ACC112 (cell line): ENCODE measurements at regions not wholly inside any gene's neighbourhood (a gene's known extent, or its start where the extent isn't known, plus 50 kb on each side); places are given as distances from the start of the nearest gene placed in this dataset.

Experiments
- H2AFZ ChIP-seq: fragments of 200-600 bp; sonication (generic); one replicate; pipeline ENCODE4 v1.6.0; 2017; ENCODE audit warnings: antibody characterized with exemption, low read length; ENCODE audit not compliant: unreplicated experiment
- H3K27ac ChIP-seq: fragments of 200-600 bp; sonication (generic); 2 replicates; pipeline ENCODE4 v1.5.1; 2014; ENCODE audit warnings: low read depth, mild to moderate bottlenecking, antibody characterized with exemption, low read length, moderate library complexity
- H3K27me3 ChIP-seq: fragments of 200-600 bp; sonication (generic); 2 replicates; pipeline ENCODE4 v1.6.1; 2014; ENCODE audit warnings: mild to moderate bottlenecking, antibody characterized with exemption, low read length, moderate library complexity, mixed read lengths; ENCODE audit not compliant: insufficient read depth
- H3K36me3 ChIP-seq: fragments of 200-600 bp; sonication (generic); 2 replicates; pipeline ENCODE4 v1.6.1; 2016; ENCODE audit warnings: mild to moderate bottlenecking, antibody characterized with exemption, low read length, moderate library complexity, mixed read lengths; ENCODE audit not compliant: insufficient read depth
- H3K4me1 ChIP-seq: fragments of 200-600 bp; sonication (generic); one replicate; pipeline ENCODE4 v1.6.1; 2016; ENCODE audit warnings: low read length, mixed read lengths; ENCODE audit not compliant: insufficient read depth, unreplicated experiment, control insufficient read depth
- H3K4me3 ChIP-seq: fragments of 200-600 bp; sonication (generic); 2 replicates; pipeline ENCODE4 v1.5.1; 2014; ENCODE audit warnings: mild to moderate bottlenecking, low read depth, low read length
- H3K79me2 ChIP-seq: fragments of 200-600 bp; sonication (generic); one replicate; pipeline ENCODE4 v1.6.0; 2016; ENCODE audit warnings: low read length; ENCODE audit not compliant: control insufficient read depth, unreplicated experiment, insufficient read depth

DNA sequence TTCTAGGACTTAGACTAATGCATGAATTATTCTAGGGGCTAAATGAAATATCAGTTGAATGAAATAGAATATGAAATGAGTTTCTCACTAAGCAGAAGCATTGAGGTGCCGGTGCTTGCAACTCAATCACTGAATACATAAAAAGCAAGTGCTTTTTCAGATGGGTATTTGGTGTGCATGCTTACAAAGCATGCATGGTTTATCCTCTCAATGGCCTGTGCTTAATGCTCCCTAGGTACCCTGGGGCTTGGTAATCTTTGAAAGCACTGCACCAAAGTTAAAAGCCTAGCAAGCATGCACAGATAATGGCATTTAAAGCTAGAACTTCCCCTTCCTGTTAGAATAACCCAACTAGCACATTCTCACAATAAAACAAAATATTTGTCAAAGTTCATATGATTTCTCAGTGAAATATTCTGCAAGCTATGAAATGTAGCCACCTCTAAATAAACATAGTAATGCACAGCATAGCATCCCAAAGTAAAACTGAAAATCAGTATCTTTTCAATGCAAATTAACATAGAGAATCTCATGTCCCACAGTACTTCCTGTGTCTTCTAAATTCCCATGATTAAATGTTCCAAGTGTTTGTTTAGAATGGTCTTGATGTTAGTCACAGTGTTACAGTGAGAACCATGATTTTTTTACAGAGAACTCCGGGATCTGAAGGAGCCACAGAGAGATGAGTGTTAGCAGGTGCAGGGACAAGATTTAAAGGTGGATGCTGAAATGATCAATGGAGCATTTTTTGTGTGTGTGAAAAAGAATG lies 143.4 kb upstream of the CDH6 start:
- H3K27ac ChIP-seq = no peak overlapping the region
- H2AFZ ChIP-seq = no peak overlapping the region
- no peaks in the 10 kb centered on the region for H3K27me3 ChIP-seq
- no peaks in the 10 kb centered on the region for H3K36me3 ChIP-seq
- H3K79me2 ChIP-seq = no peaks in the 10 kb centered on the region
- no peak overlapping the region for H3K4me3 ChIP-seq
- H3K4me1 ChIP-seq = no peaks in the 10 kb centered on the region

DNA sequence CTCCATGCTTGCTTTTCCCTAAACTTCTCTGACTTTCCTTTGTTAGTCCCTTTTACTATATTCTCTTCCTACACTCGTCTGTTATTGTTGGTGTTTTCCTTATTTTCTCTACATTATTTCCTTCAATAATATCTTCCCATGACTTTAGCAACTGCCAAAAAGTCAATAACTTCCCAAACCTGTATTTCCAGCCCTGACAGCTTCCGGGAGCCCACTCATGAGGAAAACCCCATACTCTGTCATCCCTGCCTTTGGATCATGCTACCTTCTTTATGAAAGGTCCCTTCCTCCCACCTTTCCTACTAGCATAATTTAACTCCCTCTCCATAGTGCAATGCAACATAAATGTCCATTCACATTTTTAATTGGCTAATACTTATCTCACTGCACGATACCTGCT lies 144.0 kb upstream of the CDH6 start:
- Histone ChIP-seq H3K79me2 (no peaks in the 10 kb centered on the region), H2AFZ (no peak overlapping the region), H3K36me3 (no peaks in the 10 kb centered on the region), H3K4me3 (no peak overlapping the region), H3K27me3 (no peaks in the 10 kb centered on the region), H3K27ac (no peak overlapping the region), H3K4me1 (no peaks in the 10 kb centered on the region)

DNA sequence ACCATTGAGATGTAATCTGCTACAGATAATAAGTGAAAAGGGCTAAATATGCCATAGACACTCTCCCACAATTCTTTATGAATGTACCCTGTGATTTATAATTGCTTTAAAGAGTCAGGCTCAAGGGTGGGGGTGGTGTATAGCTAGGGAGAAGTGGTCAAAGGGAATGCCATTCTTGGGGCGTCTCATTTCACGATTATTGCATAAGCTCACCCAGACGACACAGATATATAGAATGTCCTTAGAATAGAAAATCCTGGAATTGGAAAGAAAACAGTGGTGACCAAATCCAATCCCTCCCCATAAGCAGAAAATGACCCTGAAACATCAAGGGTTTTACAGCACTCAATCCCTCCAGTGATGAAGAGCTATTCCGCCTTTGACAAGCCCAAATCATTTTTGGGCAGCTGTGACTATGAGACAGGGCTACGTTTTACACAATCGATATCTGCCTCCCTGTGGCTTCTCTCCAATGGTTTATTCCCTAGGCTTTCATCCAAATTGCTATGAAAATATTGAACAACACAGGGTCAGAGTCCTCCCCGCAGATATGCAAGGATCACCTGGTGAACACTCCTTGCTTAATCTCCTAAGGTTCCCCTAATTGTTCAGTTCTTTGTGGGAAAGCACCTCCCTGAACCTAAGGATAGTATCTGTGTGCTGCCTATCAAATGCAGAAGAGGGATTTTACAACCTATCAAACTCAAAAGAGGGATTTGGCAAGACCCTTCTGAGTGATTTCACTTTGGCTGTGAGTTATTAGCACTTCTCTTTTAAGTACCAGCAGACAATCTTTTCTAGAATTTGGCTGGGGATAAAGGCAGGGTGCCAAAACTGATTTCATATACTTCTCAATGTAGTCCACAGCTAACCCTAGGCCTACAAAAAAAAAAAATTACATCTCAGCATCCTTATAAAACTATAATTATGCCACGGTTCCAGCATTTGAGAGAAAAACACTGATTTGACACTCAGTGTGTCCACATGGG lies 144.9 kb upstream of the CDH6 start:
- Histone ChIP-seq H3K79me2 (no peaks in the 10 kb centered on the region), H3K27me3 (no peaks in the 10 kb centered on the region), H3K27ac (no peak overlapping the region), H3K4me1 (no peaks in the 10 kb centered on the region), H2AFZ (no peak overlapping the region), H3K36me3 (no peaks in the 10 kb centered on the region), H3K4me3 (no peak overlapping the region)

DNA sequence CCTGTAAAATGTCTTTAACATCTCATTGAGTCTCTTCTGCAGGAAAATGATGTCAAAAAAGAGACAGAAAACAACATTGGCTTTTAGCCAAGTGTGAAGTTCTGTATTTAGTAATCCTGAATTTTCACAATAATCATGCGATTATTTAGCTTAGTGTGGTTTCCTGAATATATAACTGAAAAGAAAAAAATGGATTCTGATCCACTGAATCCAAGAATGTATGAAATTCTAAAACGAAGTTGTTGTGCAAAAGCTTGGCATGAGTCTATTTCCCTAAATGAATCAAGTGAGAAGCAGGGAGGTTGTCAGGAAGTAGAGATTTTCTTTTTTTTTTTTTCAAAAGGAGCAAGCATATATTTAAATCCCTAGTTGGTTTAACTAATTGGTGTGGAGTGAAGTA lies 145.9 kb upstream of the CDH6 start:
- Histone ChIP-seq H2AFZ (no peak overlapping the region), H3K4me1 (no peaks in the 10 kb centered on the region), H3K4me3 (no peak overlapping the region), H3K27me3 (no peaks in the 10 kb centered on the region), H3K36me3 (no peaks in the 10 kb centered on the region), H3K79me2 (no peaks in the 10 kb centered on the region), H3K27ac (no peak overlapping the region)

DNA sequence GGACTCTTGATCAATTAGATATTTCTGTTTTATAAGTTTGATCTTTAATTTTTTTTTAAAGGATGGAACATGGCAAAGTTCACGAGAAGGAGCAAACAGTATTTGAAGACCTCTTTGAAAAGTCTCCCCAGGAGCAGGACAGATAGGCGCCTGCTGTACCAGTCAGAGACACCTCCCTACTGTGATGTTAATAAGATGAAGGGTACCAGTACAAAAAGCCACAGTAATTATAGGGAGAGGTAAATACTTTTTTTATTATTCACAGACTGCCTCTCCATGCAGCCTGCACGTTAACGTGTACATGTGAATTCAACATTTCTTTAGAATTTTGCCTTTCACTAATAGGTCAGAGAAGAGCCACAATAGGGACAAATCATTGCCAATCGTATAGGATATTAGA lies 146.5 kb upstream of the CDH6 start:
- no peaks in the 10 kb centered on the region for H3K4me1 ChIP-seq
- H3K4me3 ChIP-seq = no peak overlapping the region
- H3K79me2 ChIP-seq = no peaks in the 10 kb centered on the region
- no peaks in the 10 kb centered on the region for H3K27me3 ChIP-seq
- no peak overlapping the region for H3K27ac ChIP-seq
- no peaks in the 10 kb centered on the region for H3K36me3 ChIP-seq
- H2AFZ ChIP-seq = no peak overlapping the region

DNA sequence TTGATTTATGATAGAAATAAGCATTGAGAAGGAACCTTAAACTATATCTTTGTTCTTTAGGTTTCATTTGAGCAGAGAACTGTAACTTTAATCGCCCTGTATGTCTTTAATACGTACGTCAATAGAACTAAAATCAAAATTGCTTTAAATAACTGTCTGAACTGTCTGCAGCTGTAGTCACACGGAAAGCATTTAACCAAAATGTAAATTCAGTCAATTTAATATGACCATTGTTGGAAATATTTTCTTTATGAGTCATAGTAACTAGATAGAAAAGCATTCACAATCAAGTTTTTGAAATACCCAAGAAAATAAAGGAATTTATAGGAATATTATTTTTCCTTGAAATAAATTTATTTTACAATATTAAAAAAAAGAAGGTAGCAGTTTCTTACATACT lies 157.1 kb upstream of the CDH6 start:
- peak overlapping the region; percentile 47; the same call in 1 of the 2 replicates for H3K4me3 ChIP-seq
- peaks cover 7% of the 10 kb centered on the region for H3K4me1 ChIP-seq
- no peaks in the 10 kb centered on the region for H3K27me3 ChIP-seq
- H3K36me3 ChIP-seq = no peaks in the 10 kb centered on the region
- no peak overlapping the region for H3K27ac ChIP-seq
- H2AFZ ChIP-seq = peak overlapping the region; percentile 53
- H3K79me2 ChIP-seq = no peaks in the 10 kb centered on the region

DNA sequence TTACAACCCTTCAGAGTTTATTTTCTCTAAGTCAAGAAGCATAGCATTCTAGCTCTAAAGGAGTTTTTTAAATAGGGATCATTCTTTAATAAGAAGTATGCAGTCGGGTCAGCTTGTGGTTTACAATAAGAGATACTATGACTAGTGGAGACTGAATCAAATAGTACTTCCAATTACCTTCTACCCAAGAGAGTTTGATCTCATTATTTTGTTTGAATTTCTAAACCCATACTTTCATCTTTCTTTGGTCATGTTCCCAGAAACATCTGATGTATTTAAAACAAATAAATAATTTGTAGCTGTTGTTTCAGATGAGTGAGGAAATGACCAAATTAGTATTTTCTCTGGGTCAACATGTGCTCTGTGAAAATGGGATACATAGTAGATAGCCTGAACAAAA lies 160.2 kb upstream of the CDH6 start:
- no peak overlapping the region for H3K4me3 ChIP-seq
- no peaks in the 10 kb centered on the region for H3K27me3 ChIP-seq
- no peaks in the 10 kb centered on the region for H3K36me3 ChIP-seq
- H3K79me2 ChIP-seq = no peaks in the 10 kb centered on the region
- no peak overlapping the region for H2AFZ ChIP-seq
- H3K4me1 ChIP-seq = peaks cover 7% of the 10 kb centered on the region
- H3K27ac ChIP-seq = no peak overlapping the region

DNA sequence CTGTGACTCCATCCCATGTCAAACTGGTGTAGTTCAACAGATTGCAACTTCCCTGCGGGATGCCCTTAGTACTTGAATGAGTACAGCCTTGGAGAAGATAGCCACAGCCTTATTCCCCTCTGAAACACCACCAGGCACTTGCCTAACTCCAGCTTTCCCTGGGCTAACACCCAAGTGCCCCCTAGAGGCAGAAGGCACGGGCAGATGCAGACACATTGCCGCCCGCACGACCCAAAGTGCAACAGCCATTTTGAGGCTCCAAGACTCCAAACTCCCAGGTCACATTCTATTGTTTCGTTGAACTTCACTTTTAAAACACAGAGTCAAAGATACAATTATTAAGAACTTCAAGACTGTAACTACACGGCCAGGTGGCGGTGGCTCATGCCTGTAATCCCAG lies 163.6 kb upstream of the CDH6 start:
- no peak overlapping the region for H2AFZ ChIP-seq
- H3K79me2 ChIP-seq = no peaks in the 10 kb centered on the region
- no peak overlapping the region for H3K4me3 ChIP-seq
- no peaks in the 10 kb centered on the region for H3K36me3 ChIP-seq
- H3K27me3 ChIP-seq = no peaks in the 10 kb centered on the region
- H3K27ac ChIP-seq = no peak overlapping the region
- no peaks in the 10 kb centered on the region for H3K4me1 ChIP-seq

DNA sequence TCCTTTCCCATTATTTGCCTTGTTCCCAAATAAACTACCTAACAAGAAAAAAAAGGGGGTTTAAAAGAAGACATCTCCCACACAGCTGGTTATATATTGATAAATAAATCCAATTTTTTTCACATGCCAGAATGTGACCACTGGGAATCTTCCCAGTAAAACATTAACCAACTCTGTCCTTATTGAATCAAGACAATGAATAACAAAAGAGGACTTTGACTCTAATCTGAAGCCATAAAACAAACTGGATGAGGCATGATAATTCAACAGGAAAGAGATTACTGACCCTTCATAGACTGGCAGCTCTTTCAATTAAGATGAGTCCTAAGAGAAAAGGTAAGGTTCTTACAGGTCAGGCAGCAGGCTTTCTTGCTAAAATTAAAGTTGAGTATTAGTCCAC lies 165.8 kb upstream of the CDH6 start:
- no peak overlapping the region for H3K27ac ChIP-seq
- peaks cover 11% of the 10 kb centered on the region for H3K4me1 ChIP-seq
- no peaks in the 10 kb centered on the region for H3K79me2 ChIP-seq
- no peaks in the 10 kb centered on the region for H3K36me3 ChIP-seq
- H3K27me3 ChIP-seq = no peaks in the 10 kb centered on the region
- no peak overlapping the region for H2AFZ ChIP-seq
- no peak overlapping the region for H3K4me3 ChIP-seq

DNA sequence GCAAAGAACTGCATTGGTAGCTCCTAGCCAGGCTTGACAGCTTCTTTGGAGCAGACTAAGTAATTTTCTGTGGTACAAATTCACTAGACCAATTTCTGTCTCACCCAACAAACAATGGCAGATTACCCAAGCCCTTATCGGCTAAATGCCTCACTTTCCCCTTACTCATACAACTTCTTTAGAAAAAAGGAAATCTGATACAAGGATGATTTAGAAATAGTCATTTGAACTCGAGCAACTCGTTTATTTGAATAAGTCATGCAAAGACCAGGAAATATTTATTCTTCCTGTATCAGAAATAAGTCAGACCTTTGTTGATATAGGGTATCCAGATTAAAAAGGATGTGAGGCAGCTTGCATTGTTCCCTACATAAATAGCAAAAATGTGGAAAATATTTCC lies 170.4 kb upstream of the CDH6 start:
- no peaks in the 10 kb centered on the region for H3K79me2 ChIP-seq
- H3K4me1 ChIP-seq = peaks cover 24% of the 10 kb centered on the region
- no peaks in the 10 kb centered on the region for H3K36me3 ChIP-seq
- no peak overlapping the region for H3K4me3 ChIP-seq
- H3K27ac ChIP-seq = peak overlapping the region; percentile 55
- peak overlapping the region; percentile 12 for H2AFZ ChIP-seq
- H3K27me3 ChIP-seq = no peaks in the 10 kb centered on the region
